ENCODE measurements at regions not wholly inside any gene's neighbourhood (a gene's known extent, or its start where the extent isn't known, plus 50 kb on each side); places are given as distances from the start of the nearest gene placed in this dataset.

GRCh38 chr10:108817584-108817983 lies 1105.7 kb downstream of the XPNPEP1 start:
- no peak for DNase-seq (ENCODE audit: extremely low spot score)
- H3K4me3 ChIP-seq: no peak overlapping the region
- no peaks in the 10 kb centered on the region for H3K36me3 ChIP-seq
- intact Hi-C loops (cut with DNase I): no loop called here
- H3K27me3 ChIP-seq: no peaks in the 10 kb centered on the region
- H3K27ac ChIP-seq (replicated peaks in 1 of 4): no peak overlapping the region
- no peaks in the 10 kb centered on the region for H3K9me3 ChIP-seq
- no peaks in the 10 kb centered on the region for H3K4me1 ChIP-seq
- TF ChIP-seq POLR2AphosphoS5 (IDR thresholded peaks at IDR 0.05) (no peak), CTCF (IDR thresholded peaks at IDR 0.05) (no peak), EP300 (IDR thresholded peaks at IDR 0.05) (no peak), POLR2A (IDR thresholded peaks at IDR 0.05; ENCODE audit: low read depth) (no peak)
- 65% methylated on average over 2 of the region's 2 CpGs for WGBS

- TF ChIP-seq POLR2A (IDR thresholded peaks at IDR 0.05; ENCODE audit: low read depth): no peak
- no peak for TF ChIP-seq POLR2AphosphoS5 (IDR thresholded peaks at IDR 0.05)
- no peak for TF ChIP-seq EP300 (IDR thresholded peaks at IDR 0.05)
- TF ChIP-seq CTCF (IDR thresholded peaks at IDR 0.05): no peak
- WGBS: 77% methylated on average over 3 of the region's 3 CpGs
Observed at GRCh38 chr10:108817135-108817534, 1106.2 kb downstream of the XPNPEP1 start.

GRCh38 chr10:108812906-108813305 lies 1110.4 kb downstream of the XPNPEP1 start:
- H3K36me3 ChIP-seq: no peaks in the 10 kb centered on the region
- H3K4me3 ChIP-seq: no peak overlapping the region
- no peaks in the 10 kb centered on the region for H3K4me1 ChIP-seq
- intact Hi-C loops (cut with DNase I): no loop called here
- DNase-seq (ENCODE audit: extremely low spot score): no peak
- no peaks in the 10 kb centered on the region for H3K9me3 ChIP-seq
- no peak overlapping the region for H3K27ac ChIP-seq (replicated peaks in 1 of 4)
- 86% methylated on average over 2 of the region's 2 CpGs for WGBS
- TF ChIP-seq EP300 (IDR thresholded peaks at IDR 0.05) (no peak), POLR2AphosphoS5 (IDR thresholded peaks at IDR 0.05) (no peak), POLR2A (IDR thresholded peaks at IDR 0.05; ENCODE audit: low read depth) (no peak), CTCF (IDR thresholded peaks at IDR 0.05) (no peak)
- H3K27me3 ChIP-seq: no peaks in the 10 kb centered on the region

More at GRCh38 chr10:108817135-108817534, 1106.2 kb downstream of the XPNPEP1 start:
- no peak for DNase-seq (ENCODE audit: extremely low spot score)
- Histone ChIP-seq H3K36me3 (no peaks in the 10 kb centered on the region), H3K4me1 (no peaks in the 10 kb centered on the region), H3K9me3 (no peaks in the 10 kb centered on the region), H3K27me3 (no peaks in the 10 kb centered on the region), H3K4me3 (no peak overlapping the region), H3K27ac (replicated peaks in 1 of 4) (no peak overlapping the region)
- intact Hi-C loops (cut with DNase I): no loop called here

- 65% methylated on average over 1 of the region's 1 CpG for WGBS
- H3K36me3 ChIP-seq: no peaks in the 10 kb centered on the region
- no peaks in the 10 kb centered on the region for H3K9me3 ChIP-seq
- no peaks in the 10 kb centered on the region for H3K27me3 ChIP-seq
- H3K27ac ChIP-seq (replicated peaks in 1 of 4): no peak overlapping the region
- intact Hi-C loops (cut with DNase I): no loop called here
- TF ChIP-seq CTCF (IDR thresholded peaks at IDR 0.05) (no peak), POLR2A (IDR thresholded peaks at IDR 0.05; ENCODE audit: low read depth) (no peak), POLR2AphosphoS5 (IDR thresholded peaks at IDR 0.05) (no peak), EP300 (IDR thresholded peaks at IDR 0.05) (no peak)
- no peak for DNase-seq (ENCODE audit: extremely low spot score)
- no peak overlapping the region for H3K4me3 ChIP-seq
- no peaks in the 10 kb centered on the region for H3K4me1 ChIP-seq
Observed at GRCh38 chr10:108812296-108812695, 1111.0 kb downstream of the XPNPEP1 start.

GRCh38 chr10:108808228-108808627 lies 1115.1 kb downstream of the XPNPEP1 start:
- TF ChIP-seq POLR2AphosphoS5 (IDR thresholded peaks at IDR 0.05) (no peak), POLR2A (IDR thresholded peaks at IDR 0.05; ENCODE audit: low read depth) (no peak), EP300 (IDR thresholded peaks at IDR 0.05) (no peak), CTCF (IDR thresholded peaks at IDR 0.05) (no peak)
- no peaks in the 10 kb centered on the region for H3K36me3 ChIP-seq
- H3K27ac ChIP-seq (replicated peaks in 1 of 4): no peak overlapping the region
- H3K27me3 ChIP-seq: no peaks in the 10 kb centered on the region
- no peak for DNase-seq (ENCODE audit: extremely low spot score)
- no peaks in the 10 kb centered on the region for H3K4me1 ChIP-seq
- intact Hi-C loops (cut with DNase I): no loop called here
- no peak overlapping the region for H3K4me3 ChIP-seq
- 74% methylated on average over 2 of the region's 2 CpGs for WGBS
- H3K9me3 ChIP-seq: no peaks in the 10 kb centered on the region
